Colonic mucosa (tissue), 4 donors: ENCODE measurements at regions not wholly inside any gene's neighbourhood (a gene's known extent, or its start where the extent isn't known, plus 50 kb on each side); places are given as distances from the start of the nearest gene placed in this dataset.
"Not testable (repeated sequence)": the region's sequence is repeated elsewhere in the genome, so short reads cannot be mapped to it uniquely, and the experiment has no call there.

Source experiments
- DNase-seq: peaks from one replicate; pipeline ENCODE4 v3.0.0-alpha.2; 2020
- H3K27ac ChIP-seq: fragments of 200-600 bp; one replicate; pipeline ENCODE4 v1.8.0; 2021
- H3K27me3 ChIP-seq: fragments of 200-600 bp; one replicate; pipeline ENCODE4 v1.8.0; 2021
- H3K36me3 ChIP-seq: fragments of 200-600 bp; one replicate; pipeline ENCODE4 v1.8.0; 2021
- H3K4me1 ChIP-seq: fragments of 200-600 bp; one replicate; pipeline ENCODE4 v1.8.0; 2021; ENCODE audit warnings: mild to moderate bottlenecking
- H3K4me3 ChIP-seq: fragments of 200-600 bp; one replicate; pipeline ENCODE4 v1.8.0; 2021
- H3K9ac ChIP-seq, 2 donors: one replicate each; pipeline ENCODE4 v1.7.0; 2013; ENCODE audit warnings: control low read depth in 2 of 2, low read depth in 2 of 2, low read length in 2 of 2
- H3K9me3 ChIP-seq: fragments of 200-600 bp; one replicate; pipeline ENCODE4 v1.8.0; 2021
- intact Hi-C: fragments of 100-400 bp; cut with DNase I; formaldehyde crosslinking; loops from one replicate; pipeline ENCODE4 v1.14.1; 2022
- TF ChIP-seq, protein P1 (sequence below): fragments of 200-600 bp; IDR thresholded peaks from one replicate; pipeline ENCODE4 v1.8.0; 2022; ENCODE audit warnings: antibody characterized with exemption, mild to moderate bottlenecking
- donor health status: healthy.
- donor health status: DM: no; HTN: no; CAD: no.
- donor health status: DM: no; HTN: no; CAD: no.

DNA sequence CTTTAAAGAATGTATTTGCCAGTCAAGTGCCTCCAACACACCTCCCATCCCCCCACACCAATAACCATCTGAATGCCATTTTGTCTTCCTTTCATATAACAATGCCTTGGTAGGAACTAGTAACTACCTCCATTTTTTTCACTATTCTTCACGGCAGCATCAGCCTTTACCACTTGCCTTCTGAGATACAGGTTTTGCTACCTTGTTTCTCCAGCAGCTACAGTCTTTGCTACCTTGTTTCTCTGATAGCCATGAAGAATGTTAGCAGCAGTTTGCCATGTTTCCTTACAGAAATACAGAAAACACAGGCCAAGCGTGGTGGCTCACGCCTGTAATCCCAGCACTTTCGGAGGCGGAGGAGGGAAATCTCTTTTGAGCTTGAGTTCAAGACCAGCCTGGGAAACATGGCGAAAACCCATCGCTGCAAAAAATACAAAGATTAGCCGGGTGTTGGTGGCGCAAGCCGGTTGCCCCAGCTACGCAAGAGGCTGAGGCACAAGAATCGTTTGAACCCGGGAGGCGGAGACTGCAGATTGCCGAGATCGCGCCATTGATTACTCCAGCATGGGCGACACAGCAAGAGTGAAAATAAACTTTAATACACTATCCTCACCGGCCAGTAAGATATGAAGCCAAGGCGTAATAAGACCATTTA is 100.9 kb downstream of the HFE start:
- Histone ChIP-seq H3K27ac (peak overlapping the region; percentile 91), H3K27me3 (no peaks in the 10 kb centered on the region)
- TF ChIP-seq, protein P1, sequence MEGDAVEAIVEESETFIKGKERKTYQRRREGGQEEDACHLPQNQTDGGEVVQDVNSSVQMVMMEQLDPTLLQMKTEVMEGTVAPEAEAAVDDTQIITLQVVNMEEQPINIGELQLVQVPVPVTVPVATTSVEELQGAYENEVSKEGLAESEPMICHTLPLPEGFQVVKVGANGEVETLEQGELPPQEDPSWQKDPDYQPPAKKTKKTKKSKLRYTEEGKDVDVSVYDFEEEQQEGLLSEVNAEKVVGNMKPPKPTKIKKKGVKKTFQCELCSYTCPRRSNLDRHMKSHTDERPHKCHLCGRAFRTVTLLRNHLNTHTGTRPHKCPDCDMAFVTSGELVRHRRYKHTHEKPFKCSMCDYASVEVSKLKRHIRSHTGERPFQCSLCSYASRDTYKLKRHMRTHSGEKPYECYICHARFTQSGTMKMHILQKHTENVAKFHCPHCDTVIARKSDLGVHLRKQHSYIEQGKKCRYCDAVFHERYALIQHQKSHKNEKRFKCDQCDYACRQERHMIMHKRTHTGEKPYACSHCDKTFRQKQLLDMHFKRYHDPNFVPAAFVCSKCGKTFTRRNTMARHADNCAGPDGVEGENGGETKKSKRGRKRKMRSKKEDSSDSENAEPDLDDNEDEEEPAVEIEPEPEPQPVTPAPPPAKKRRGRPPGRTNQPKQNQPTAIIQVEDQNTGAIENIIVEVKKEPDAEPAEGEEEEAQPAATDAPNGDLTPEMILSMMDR = no peak

DNA sequence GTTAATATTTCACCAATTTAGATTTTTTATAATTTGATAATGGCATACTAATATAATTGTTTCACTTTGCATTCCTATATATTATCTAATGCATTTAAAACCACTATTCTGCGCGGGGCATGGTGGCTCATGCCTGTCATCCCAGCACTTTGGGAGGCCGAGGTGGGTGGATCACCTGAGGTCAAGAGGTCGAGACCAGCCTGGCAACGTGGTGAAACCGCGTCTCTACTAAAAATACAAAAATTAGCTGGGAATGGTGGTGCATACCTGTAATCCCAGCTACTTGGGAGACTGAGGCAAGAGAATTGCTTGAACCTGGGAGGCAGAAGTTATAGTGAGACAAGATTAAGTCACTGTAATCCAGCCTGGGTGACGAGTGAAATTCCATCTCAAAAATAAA is 104.3 kb downstream of the HFE start:
- DNase-seq, H3K9ac ChIP-seq, H3K4me1 ChIP-seq, H3K9me3 ChIP-seq, H3K27ac ChIP-seq, intact Hi-C loops, H3K36me3 ChIP-seq, H3K4me3 ChIP-seq, H3K27me3 ChIP-seq: not testable (repeated sequence)

More for the DNA sequence above, 100.9 kb downstream of the HFE start:
- peak overlapping the region; percentile 53 for H3K4me3 ChIP-seq
- DNase-seq = peak; percentile 59
- intact Hi-C loops = no loop called here
- peak overlapping the region; percentile 74 to 97 for H3K9ac ChIP-seq
- H3K36me3 ChIP-seq = no peaks in the 10 kb centered on the region
- no peaks in the 10 kb centered on the region for H3K4me1 ChIP-seq
- no peaks in the 10 kb centered on the region for H3K9me3 ChIP-seq

DNA sequence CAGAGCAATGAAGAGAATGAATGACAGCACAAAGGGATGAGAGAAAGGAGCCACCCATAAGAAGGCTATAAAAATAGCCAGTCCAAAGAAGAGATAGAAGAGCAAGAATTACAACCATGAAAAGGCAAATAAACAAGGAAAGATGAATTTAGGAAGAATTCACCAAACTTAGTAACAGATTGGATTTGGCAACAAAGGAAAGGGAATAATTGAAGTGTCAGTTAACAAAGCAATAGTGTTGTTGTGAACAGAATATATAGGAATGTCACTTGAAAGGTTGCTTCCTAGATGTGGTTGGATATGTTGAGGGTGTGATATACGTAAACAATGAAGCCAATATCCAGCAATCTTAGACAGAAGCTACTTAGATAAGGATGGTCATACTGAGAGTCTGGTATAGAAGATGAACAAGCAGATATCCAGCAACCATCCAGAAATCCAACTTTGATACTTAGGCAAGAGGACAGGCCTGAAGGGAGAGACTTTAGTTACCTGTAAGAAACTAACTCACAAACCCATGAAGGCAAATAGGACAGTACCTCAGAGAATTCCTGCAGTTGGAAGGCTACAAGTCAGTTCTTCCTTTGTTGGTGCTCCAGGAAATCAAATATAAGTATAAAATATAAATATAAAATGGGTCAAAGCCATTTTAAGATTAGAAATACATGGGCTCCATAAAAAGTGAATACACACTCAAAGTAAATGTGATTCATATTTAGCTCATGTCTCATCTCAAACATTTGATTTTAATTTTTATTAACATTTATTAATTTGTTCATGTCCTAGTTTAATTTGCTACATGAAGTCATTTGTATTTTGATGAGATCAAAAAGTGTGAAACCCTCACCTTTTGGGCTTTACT is 106.5 kb downstream of the HFE start:
- Histone ChIP-seq H3K36me3 (no peaks in the 10 kb centered on the region), H3K27me3 (no peaks in the 10 kb centered on the region), H3K9ac (no peak overlapping the region), H3K4me1 (no peaks in the 10 kb centered on the region), H3K4me3 (no peak overlapping the region), H3K27ac (no peak overlapping the region), H3K9me3 (no peaks in the 10 kb centered on the region)
- TF ChIP-seq, protein P1 = no peak
- intact Hi-C loops = no loop called here
- no peak for DNase-seq

DNA sequence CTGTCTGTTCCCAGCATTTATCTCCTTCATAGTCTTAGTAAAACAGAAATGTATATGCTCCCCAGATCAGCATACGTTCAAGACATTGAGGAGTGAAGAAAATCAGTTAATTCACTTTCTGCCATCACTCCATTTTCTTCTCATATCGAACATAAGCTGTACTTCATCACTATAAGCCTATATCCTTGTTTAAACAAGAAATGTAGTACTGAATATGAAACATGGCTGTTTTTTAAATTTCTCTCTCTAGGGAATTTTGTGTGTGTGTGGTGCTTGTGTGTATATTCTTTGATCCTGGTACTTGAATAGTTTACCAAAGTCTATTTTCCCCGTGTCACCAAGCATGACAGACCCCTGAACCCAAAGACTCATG is 107.1 kb downstream of the HFE start:
- Histone ChIP-seq H3K36me3 (no peaks in the 10 kb centered on the region), H3K4me1 (no peaks in the 10 kb centered on the region), H3K27me3 (no peaks in the 10 kb centered on the region), H3K9ac (peak overlapping the region in 1 of 2 donors; percentile 99), H3K4me3 (no peak overlapping the region), H3K9me3 (no peaks in the 10 kb centered on the region), H3K27ac (peak overlapping the region; percentile 99)
- intact Hi-C loops = no loop called here
- DNase-seq = no peak
- TF ChIP-seq, protein P1 = no peak

DNA sequence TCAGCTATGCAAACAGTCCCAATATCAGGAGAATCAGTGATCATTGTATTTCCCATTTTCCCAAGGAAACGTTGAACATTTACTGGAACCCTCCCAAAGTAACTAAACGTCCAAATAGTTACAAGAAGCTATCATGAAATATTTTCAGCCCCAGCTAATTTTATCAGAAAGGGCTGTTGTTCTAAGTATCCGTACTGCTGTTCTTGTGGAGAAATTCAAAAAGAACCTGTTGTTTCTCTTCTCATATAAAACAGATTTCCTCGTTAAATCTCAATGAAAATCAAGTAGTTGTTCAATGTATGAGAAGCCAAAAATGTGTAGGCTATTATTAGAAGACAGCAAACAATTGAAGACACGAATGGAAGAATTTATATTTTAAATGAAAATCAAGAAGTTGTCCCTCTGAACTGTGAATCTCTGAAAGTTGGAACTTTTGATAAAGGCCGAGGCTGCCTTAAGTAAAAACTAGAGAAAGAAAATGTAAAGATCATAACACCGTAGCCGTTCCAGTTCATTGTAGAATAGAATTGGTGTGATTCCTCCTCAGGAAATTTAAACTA is 107.7 kb downstream of the HFE start:
- no peaks in the 10 kb centered on the region for H3K9me3 ChIP-seq
- intact Hi-C loops = loop anchor here (5.0 kb wide), 1 partner anchor 38 kb away; a partner anchor contains a TSS
- H3K4me3 ChIP-seq = peak overlapping the region; percentile 47
- no peak for DNase-seq
- H3K27ac ChIP-seq = peak overlapping the region; percentile 99
- H3K27me3 ChIP-seq = no peaks in the 10 kb centered on the region
- H3K36me3 ChIP-seq = no peaks in the 10 kb centered on the region
- TF ChIP-seq, protein P1 = no peak
- H3K9ac ChIP-seq = peak overlapping the region; percentile 19 to 99
- no peaks in the 10 kb centered on the region for H3K4me1 ChIP-seq
